ENCODE measurements at regions not wholly inside any gene's neighbourhood (a gene's known extent, or its start where the extent isn't known, plus 50 kb on each side); places are given as distances from the start of the nearest gene placed in this dataset.
"Not testable (repeated sequence)": the region's sequence is repeated elsewhere in the genome, so short reads cannot be mapped to it uniquely, and the experiment has no call there.

DNA sequence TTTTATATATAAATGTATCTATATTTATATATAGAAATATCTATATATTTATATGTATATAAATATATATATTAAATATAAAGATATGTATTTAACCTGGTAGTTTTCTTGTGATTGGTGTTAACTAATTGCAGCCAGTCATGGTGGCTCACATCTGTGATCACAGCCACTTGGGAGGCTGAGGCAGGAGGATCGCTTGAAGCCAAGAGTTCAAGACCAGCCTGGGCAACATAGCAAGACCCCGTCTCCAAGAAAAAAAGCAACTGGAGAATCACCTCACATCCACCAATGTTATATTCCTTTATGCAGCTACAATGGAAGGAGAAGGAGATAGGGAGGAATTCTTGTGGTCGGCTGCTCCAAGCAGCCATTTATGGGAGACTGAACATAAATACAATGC is 224.9 kb downstream of the BAMBI start:
- no peak for DNase-seq

GRCh38 chr10:28903063-28903462 is 225.7 kb downstream of the BAMBI start:
- no peak for DNase-seq

DNA sequence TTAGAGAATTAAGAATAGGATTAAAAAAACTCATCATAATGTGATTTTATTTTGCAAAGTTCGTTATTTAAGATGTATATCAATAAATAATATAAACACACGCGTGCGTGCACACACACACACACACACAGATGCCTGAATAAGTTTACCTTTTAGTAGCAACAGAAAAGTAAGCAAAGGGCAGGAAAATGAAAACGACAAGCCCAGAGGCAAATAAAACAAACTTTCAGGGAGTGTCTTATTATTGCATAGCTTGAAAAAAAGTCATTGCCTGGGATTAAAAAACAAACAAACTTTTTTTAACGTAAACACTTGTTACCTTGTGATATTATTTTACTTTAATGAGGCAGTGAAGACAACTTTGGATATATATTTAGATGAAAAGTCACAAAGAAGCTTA is 226.4 kb downstream of the BAMBI start:
- DNase-seq, result no peak

GRCh38 chr10:28905371-28905770 is 228.1 kb downstream of the BAMBI start:
- DNase-seq, result no peak

DNA sequence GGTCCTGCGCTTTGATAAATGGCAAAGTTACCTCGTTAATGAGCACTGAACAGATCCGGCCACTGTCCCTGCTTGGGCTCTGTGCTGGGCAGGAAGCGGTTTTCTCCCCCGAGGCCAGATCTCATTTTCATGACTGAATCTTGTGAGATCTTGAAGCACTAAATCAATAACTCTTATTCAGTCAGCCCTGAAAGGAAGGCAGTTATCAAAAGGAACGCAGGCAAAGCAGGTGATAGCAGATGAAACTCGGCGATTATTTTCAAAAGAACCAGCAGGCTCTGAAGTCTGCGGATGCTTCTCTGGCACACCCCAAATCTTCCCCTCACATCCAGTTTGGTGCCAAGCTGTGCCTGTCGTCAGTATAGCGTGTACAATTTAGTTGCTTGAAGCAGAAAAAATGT is 228.7 kb downstream of the BAMBI start:
- no peak for DNase-seq

DNA sequence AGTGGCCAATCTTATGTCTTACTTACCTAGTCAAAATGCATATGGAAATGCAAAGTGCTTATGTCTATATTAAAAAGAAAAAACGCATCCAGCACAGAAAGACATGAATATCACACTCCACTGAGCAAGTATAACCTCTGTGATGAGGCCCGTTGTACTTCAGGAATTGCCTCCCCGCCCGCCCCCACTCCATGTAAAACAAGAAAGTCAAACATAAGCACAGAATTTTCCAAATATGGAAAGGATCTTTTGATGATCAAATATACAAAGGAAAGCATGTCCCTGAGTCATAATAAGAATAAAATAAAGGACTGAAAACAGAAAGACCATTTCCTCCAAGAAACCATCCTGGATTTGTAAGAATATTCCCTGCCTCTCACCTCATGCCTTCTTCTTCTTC is 229.1 kb downstream of the BAMBI start:
- no peak for DNase-seq

DNA sequence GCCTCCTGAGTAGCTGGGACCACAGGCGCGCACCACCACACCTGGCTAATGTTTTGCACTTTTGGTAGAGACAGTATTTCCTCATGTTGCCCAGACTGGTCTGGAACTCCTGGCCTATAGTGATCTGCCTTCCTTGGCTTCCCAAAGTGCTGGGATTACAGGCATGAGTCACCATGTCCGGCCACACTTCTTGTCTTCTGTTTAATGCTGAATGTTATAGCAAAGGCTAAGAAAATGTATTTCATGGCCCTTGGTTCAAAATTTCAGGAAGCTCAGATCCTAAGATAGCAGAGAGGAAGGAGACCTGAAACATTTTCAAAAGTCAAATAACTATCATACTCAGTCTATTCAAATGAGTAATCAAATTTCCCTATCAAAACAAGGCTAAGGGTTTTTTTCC is 229.6 kb downstream of the BAMBI start:
- DNase-seq, result no peak

GRCh38 chr10:28909875-28910274 is 232.6 kb downstream of the BAMBI start:
- no peak for DNase-seq

DNA sequence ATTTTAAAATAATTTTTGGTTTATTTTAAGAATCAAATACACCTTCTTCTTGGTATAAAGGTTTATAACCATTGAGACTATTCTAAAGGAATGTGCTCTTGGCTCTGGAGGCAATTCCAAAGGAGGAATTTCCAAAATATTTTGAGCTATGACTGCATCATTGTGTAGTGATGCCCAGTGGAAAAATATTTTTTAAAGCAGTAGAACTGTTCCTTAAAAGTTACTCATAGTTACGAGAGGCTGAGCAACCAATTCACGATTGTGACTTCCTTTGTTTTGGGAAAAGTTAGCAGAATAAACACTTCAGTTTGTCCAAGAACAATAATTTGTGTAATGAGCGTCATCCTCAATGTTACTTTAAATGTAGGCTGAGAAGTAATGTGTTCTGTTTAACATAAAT is 233.6 kb downstream of the BAMBI start:
- no peak for DNase-seq

DNA sequence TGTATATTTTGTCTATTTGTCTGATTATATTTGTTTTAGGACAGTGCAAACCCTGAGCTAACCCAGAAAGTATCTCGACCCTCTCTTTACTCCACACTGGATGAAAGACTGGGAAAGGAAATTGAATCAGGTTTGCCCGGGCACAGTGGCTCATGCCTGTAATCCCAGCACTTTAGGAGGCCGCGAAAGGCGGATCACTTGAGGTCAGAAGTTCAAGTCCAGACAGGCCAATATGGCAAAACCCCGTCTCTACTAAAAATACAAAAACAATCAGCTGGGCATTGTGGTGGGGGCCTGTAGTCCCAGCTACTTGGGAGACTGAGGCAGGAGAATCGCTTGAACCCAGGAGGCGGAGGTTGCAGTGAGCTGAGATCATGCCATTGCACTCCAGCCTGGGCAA is 234.2 kb downstream of the BAMBI start:
- DNase-seq, result not testable (repeated sequence)

GRCh38 chr10:28912017-28912783 is 234.9 kb downstream of the BAMBI start:
- DNase-seq, result no peak

GRCh38 chr10:28913436-28914237 is 236.3 kb downstream of the BAMBI start:
- DNase-seq, result peak; percentile 33

GRCh38 chr10:28914701-28915100 is 237.4 kb downstream of the BAMBI start:
- DNase-seq, result no peak

- no peak for DNase-seq
Observed at GRCh38 chr10:28915989-28916588, 238.8 kb downstream of the BAMBI start.

- DNase-seq, result no peak
Observed at GRCh38 chr10:28920091-28920490, 242.8 kb downstream of the BAMBI start.

DNA sequence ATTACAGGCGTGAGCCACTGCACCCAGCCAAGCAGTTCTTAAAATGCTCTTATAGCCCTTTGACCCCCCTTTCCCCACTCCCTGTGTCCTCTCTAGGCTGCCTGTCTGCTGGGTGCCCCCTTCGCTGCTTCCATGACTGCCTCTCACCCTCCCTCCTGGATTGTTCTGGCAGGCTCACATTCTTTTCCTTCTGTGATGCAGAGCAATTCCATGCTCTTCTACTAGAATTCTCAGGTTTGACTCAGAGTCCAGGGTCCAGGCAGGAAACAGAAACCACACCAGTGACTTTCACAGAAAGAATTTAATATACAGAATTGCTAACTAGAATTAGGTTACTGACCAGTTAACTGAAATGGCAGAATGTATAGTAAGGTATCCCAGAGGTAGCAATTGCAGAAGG is 244.8 kb downstream of the BAMBI start:
- no peak for DNase-seq

DNA sequence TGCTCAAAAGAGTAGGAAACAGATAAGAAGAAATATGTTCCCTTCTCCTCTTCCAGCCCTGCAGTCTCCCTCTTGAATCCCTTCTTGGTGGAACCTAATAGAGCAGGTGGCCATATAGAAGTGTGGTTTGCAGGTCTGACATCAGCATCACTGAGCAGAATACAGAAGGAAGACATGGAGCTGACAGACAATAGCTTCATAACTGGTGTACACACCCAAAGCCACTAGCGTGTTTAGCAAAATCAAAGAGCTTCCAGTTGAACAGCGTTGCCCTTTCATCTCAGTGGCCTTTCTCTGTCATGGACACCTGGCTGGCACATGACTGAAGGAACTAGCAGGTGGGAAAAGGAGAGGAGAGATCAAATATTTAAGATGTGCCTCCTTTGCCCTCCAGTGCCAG is 245.5 kb downstream of the BAMBI start:
- DNase-seq, result no peak

DNA sequence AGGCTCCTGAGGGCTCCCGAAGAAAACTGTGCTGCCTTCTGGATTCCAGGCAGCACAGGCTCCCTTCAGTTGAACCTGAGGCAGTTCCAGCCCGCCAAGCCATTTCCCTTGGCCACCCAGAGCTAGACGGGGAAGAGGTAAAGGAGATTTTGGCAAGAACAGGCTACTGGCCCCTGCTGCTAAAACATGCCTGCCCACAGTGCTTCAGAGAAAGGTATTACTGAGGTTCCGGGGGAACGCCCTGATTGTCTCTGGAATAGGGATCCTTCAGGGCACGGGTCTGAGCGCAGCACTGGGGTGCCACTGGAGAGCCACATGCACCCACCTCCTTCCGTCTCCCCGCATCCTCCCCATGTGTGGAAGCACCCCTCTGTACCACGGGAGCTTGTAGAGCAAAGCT is 247.4 kb downstream of the BAMBI start:
- DNase-seq, result no peak

GRCh38 chr10:28925121-28925663 is 247.9 kb downstream of the BAMBI start:
- no peak for DNase-seq

GRCh38 chr10:28926932-28927331 is 249.6 kb downstream of the BAMBI start:
- DNase-seq, result no peak

GRCh38 chr10:28928484-28928883 is 251.2 kb downstream of the BAMBI start:
- peak; percentile 24 for DNase-seq

DNA sequence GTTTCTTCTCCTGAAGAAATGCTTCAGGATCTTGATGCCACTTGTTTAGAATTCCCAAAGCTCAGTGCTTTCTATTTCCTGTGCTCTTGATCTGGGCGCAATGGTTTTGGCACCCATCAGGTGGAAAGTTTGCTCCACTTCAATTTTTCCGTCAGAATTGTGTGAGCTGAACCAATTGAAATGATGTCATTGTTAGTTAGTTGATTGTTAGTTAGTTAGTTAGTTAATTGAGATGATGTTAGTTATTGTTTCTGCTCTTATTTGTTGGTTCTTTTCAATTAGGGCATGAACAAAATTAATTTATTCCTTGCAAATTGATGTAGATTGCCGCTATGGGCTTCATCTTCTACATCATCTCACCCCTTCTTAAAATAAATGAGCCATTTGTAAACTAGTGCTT is 252.6 kb downstream of the BAMBI start:
- no peak for DNase-seq
